Right renal pelvis (tissue), 4 donors: ENCODE measurements at regions not wholly inside any gene's neighbourhood (a gene's known extent, or its start where the extent isn't known, plus 50 kb on each side); places are given as distances from the start of the nearest gene placed in this dataset.

Source experiments
- DNase-seq, 4 donors: peaks; one replicate each; pipeline ENCODE4 v3.0.0-alpha.2; 2013; ENCODE audit warnings: low read depth in 4 of 4, low spot score in 3 of 4, missing footprints in 1 of 4

- no peak for DNase-seq
Observed at GRCh38 chr13:73603646-73604045, 530.6 kb downstream of the KLF12 start.

GRCh38 chr13:73602295-73602694, 531.9 kb downstream of the KLF12 start:
- no peak for DNase-seq

GRCh38 chr13:73601708-73602107, 532.5 kb downstream of the KLF12 start:
- no peak for DNase-seq

- DNase-seq: no peak
Observed at GRCh38 chr13:73599232-73600128, 534.7 kb downstream of the KLF12 start.

- DNase-seq: no peak
Observed at GRCh38 chr13:73598020-73598712, 536.0 kb downstream of the KLF12 start.

GRCh38 chr13:73596382-73596781, 537.6 kb downstream of the KLF5 start:
- no peak for DNase-seq

GRCh38 chr13:73593199-73593765, 534.5 kb downstream of the KLF5 start:
- DNase-seq: no peak

- no peak for DNase-seq
Observed at GRCh38 chr13:73591861-73592260, 533.1 kb downstream of the KLF5 start.

GRCh38 chr13:73590795-73591194, 532.0 kb downstream of the KLF5 start:
- no peak for DNase-seq

GRCh38 chr13:73585236-73585635, 526.4 kb downstream of the KLF5 start:
- no peak for DNase-seq

GRCh38 chr13:73583331-73583730, 524.5 kb downstream of the KLF5 start:
- no peak for DNase-seq

GRCh38 chr13:73580513-73581267, 521.9 kb downstream of the KLF5 start:
- DNase-seq: no peak

GRCh38 chr13:73579574-73580274, 520.9 kb downstream of the KLF5 start:
- no peak for DNase-seq

- DNase-seq: no peak
Observed at GRCh38 chr13:73578251-73578875, 519.6 kb downstream of the KLF5 start.

GRCh38 chr13:73576291-73576690, 517.5 kb downstream of the KLF5 start:
- no peak for DNase-seq

- no peak for DNase-seq
Observed at GRCh38 chr13:73572824-73573223, 514.0 kb downstream of the KLF5 start.

- no peak for DNase-seq
Observed at GRCh38 chr13:73571376-73571775, 512.6 kb downstream of the KLF5 start.

GRCh38 chr13:73556902-73557301, 498.1 kb downstream of the KLF5 start:
- DNase-seq: no peak

- no peak for DNase-seq
Observed at GRCh38 chr13:73556128-73556527, 497.3 kb downstream of the KLF5 start.

GRCh38 chr13:73551736-73552135, 492.9 kb downstream of the KLF5 start:
- DNase-seq: no peak
